Uterus (tissue), 3 donors: ENCODE measurements at regions not wholly inside any gene's neighbourhood (a gene's known extent, or its start where the extent isn't known, plus 50 kb on each side); places are given as distances from the start of the nearest gene placed in this dataset.
"Not testable (repeated sequence)": the region's sequence is repeated elsewhere in the genome, so short reads cannot be mapped to it uniquely, and the experiment has no call there.

Experiments
- DNase-seq, 2 donors: peaks; one replicate each; pipeline ENCODE4 v3.0.0-alpha.2; 2019 to 2020
- H3K27ac ChIP-seq, 2 donors: fragments of 200-600 bp; sonication (generic); 1 replicate in 1 of 2; 2 replicates in 1 of 2; pipeline ENCODE4 v1.5.1; 2016 to 2018
- H3K27me3 ChIP-seq, 2 donors: fragments of 200-600 bp; sonication (generic); one replicate each; pipeline ENCODE4 v1.5.1; 2018 to 2019; ENCODE audit warnings: control low read depth in 1 of 2
- H3K36me3 ChIP-seq, 2 donors: fragments of 200-600 bp; sonication (generic); one replicate each; pipeline ENCODE4 v1.5.1; 2019; ENCODE audit warnings: control low read depth in 1 of 2
- H3K4me1 ChIP-seq, 2 donors: fragments of 200-600 bp; sonication (generic); one replicate each; pipeline ENCODE4 v1.5.1; 2018 to 2019; ENCODE audit warnings: control low read depth in 1 of 2
- H3K4me3 ChIP-seq, 2 donors: fragments of 200-600 bp; sonication (generic); 1 replicate in 1 of 2; 2 replicates in 1 of 2; pipeline ENCODE4 v1.5.1; 2018 to 2019; ENCODE audit warnings: mild to moderate bottlenecking in 1 of 2
- H3K9me3 ChIP-seq, 2 donors: fragments of 200-600 bp; sonication (generic); one replicate each; pipeline ENCODE4 v1.5.1; 2019; ENCODE audit warnings: control low read depth in 1 of 2
- CTCF ChIP-seq, 4 experiments: fragments of 200-600 bp in 2 of 4; fragments of 450-650 bp in 2 of 4; sonication (generic) in 2 of 4; IDR thresholded peaks; one replicate each; pipeline ENCODE4 v1.5.1; 2016 to 2019; ENCODE audit warnings: antibody characterized with exemption in 4 of 4, mild to moderate bottlenecking in 2 of 4, moderate library complexity in 1 of 4
- POLR2A ChIP-seq, 2 donors: fragments of 450-650 bp; IDR thresholded peaks; one replicate each; pipeline ENCODE4 v1.6.1; 2016; ENCODE audit warnings: antibody characterized with exemption in 2 of 2, mild to moderate bottlenecking in 1 of 2, moderate library complexity in 1 of 2
- intact Hi-C: fragments of 100-400 bp; cut with DNase I; formaldehyde crosslinking; loops from one replicate; pipeline ENCODE4 v1.15.1; 2023; ENCODE audit warnings: low total_unique reads
- donor health status: DM: yes; HTN: yes; CAD: no.

- H3K27ac ChIP-seq: no peak overlapping the region
- no peak overlapping the region for H3K4me3 ChIP-seq
- intact Hi-C loops: no loop called here
- no peaks in the 10 kb centered on the region for H3K4me1 ChIP-seq
- TF ChIP-seq CTCF (IDR thresholded peaks at IDR 0.05) (no peak), POLR2A (IDR thresholded peaks at IDR 0.05) (no peak)
- H3K27me3 ChIP-seq: no peaks in the 10 kb centered on the region
- no peaks in the 10 kb centered on the region for H3K36me3 ChIP-seq
- H3K9me3 ChIP-seq: no peaks in the 10 kb centered on the region
- no peak for DNase-seq
Observed at GRCh38 chr13:90838317-90838960, 509.0 kb upstream of the MIR17HG start.

GRCh38 chr13:90839061-90839460, 508.4 kb upstream of the MIR17HG start:
- Histone ChIP-seq H3K9me3 (no peaks in the 10 kb centered on the region), H3K36me3 (no peaks in the 10 kb centered on the region), H3K4me3 (no peak overlapping the region), H3K27ac (no peak overlapping the region), H3K4me1 (no peaks in the 10 kb centered on the region), H3K27me3 (no peaks in the 10 kb centered on the region)
- no peak for DNase-seq
- intact Hi-C loops: no loop called here
- TF ChIP-seq POLR2A (IDR thresholded peaks at IDR 0.05): no peak
- TF ChIP-seq CTCF (IDR thresholded peaks at IDR 0.05): no peak

- Histone ChIP-seq H3K27me3 (no peaks in the 10 kb centered on the region), H3K4me3 (no peak overlapping the region), H3K4me1 (no peaks in the 10 kb centered on the region), H3K27ac (no peak overlapping the region), H3K9me3 (no peaks in the 10 kb centered on the region), H3K36me3 (no peaks in the 10 kb centered on the region)
- TF ChIP-seq POLR2A (IDR thresholded peaks at IDR 0.05): no peak
- TF ChIP-seq CTCF (IDR thresholded peaks at IDR 0.05): no peak
- intact Hi-C loops: no loop called here
- no peak for DNase-seq
Observed at GRCh38 chr13:90846936-90847335, 500.6 kb upstream of the MIR17HG start.

GRCh38 chr13:90853666-90854065, 493.8 kb upstream of the MIR17HG start:
- intact Hi-C loops, H3K27me3 ChIP-seq, H3K4me1 ChIP-seq, DNase-seq, H3K4me3 ChIP-seq, H3K36me3 ChIP-seq, H3K27ac ChIP-seq, H3K9me3 ChIP-seq: not testable (repeated sequence)

GRCh38 chr13:90857921-90858320, 489.6 kb upstream of the MIR17HG start:
- TF ChIP-seq CTCF (IDR thresholded peaks at IDR 0.05): no peak
- TF ChIP-seq POLR2A (IDR thresholded peaks at IDR 0.05): no peak
- H3K4me3 ChIP-seq: no peak overlapping the region
- no peaks in the 10 kb centered on the region for H3K36me3 ChIP-seq
- H3K9me3 ChIP-seq: no peaks in the 10 kb centered on the region
- intact Hi-C loops: no loop called here
- DNase-seq: no peak
- H3K27me3 ChIP-seq: no peaks in the 10 kb centered on the region
- no peak overlapping the region for H3K27ac ChIP-seq
- H3K4me1 ChIP-seq: no peaks in the 10 kb centered on the region

- TF ChIP-seq CTCF (IDR thresholded peaks at IDR 0.05) (no peak), POLR2A (IDR thresholded peaks at IDR 0.05) (no peak)
- H3K27ac ChIP-seq: no peak overlapping the region
- H3K27me3 ChIP-seq: no peaks in the 10 kb centered on the region
- H3K4me3 ChIP-seq: no peak overlapping the region
- no peak for DNase-seq
- no peaks in the 10 kb centered on the region for H3K36me3 ChIP-seq
- intact Hi-C loops: no loop called here
- no peaks in the 10 kb centered on the region for H3K9me3 ChIP-seq
- H3K4me1 ChIP-seq: no peaks in the 10 kb centered on the region
Observed at GRCh38 chr13:90866006-90866405, 481.5 kb upstream of the MIR17HG start.
